Activated naive CD8-positive, alpha-beta T cell treated with anti-CD3 and anti-CD28 coated beads, Interleukin-2, amount 10 ng/mL, durations not matched to agents 7 days and 5 days (primary cell): ENCODE measurements at regions not wholly inside any gene's neighbourhood (a gene's known extent, or its start where the extent isn't known, plus 50 kb on each side); places are given as distances from the start of the nearest gene placed in this dataset.

Experiments
- ATAC-seq: fragments of 150-1000 bp; cut with Tn5 transposase; one replicate; pipeline ENCODE4 v1.10.0; 2021; ENCODE audit warnings: low read depth, moderate library complexity
- POLR2A ChIA-PET: fragments of 350-600 bp; sonication (Branson Sonifier 250); formaldehyde crosslinking; loops from one replicate; lab custom pipeline; 2021; ENCODE audit warnings: antibody characterized with exemption; lab: Charles Lee
- DNase-seq: peaks from one replicate; pipeline ENCODE4 v3.0.0; 2021
- H3K27ac Mint-ChIP-seq: one replicate; pipeline ENCODE4 v1.8.0; 2022; ENCODE audit warnings: mild to moderate bottlenecking, mixed read lengths
- H3K27me3 Mint-ChIP-seq: one replicate; pipeline ENCODE4 v1.8.0; 2022; ENCODE audit warnings: mild to moderate bottlenecking, moderate library complexity, mixed read lengths
- H3K36me3 Mint-ChIP-seq: one replicate; pipeline ENCODE4 v1.8.0; 2021; ENCODE audit warnings: mild to moderate bottlenecking, mixed read lengths
- H3K4me1 Mint-ChIP-seq: one replicate; pipeline ENCODE4 v1.8.0; 2021; ENCODE audit warnings: mixed read lengths
- H3K4me3 Mint-ChIP-seq: one replicate; pipeline ENCODE4 v1.8.0; 2022; ENCODE audit warnings: mild to moderate bottlenecking, moderate library complexity, mixed read lengths
- H3K9me3 Mint-ChIP-seq: one replicate; pipeline ENCODE4 v1.8.0; 2021; ENCODE audit warnings: mixed read lengths

- H3K4me1 Mint-ChIP-seq: no peaks in the 10 kb centered on the region
- DNase-seq: no peak
- POLR2A ChIA-PET: no interaction called here
These were observed 56.6 kb upstream of the ATXN7L3B start for GRCh38 chr12:74481078-74481477.

GRCh38 chr12:74482115-74482514 is 55.5 kb upstream of the ATXN7L3B start:
- no peaks in the 10 kb centered on the region for H3K36me3 Mint-ChIP-seq
- H3K4me3 Mint-ChIP-seq: no peak overlapping the region
- POLR2A ChIA-PET: no interaction called here
- ATAC-seq (no peak), DNase-seq (no peak)
- no peaks in the 10 kb centered on the region for H3K9me3 Mint-ChIP-seq
- H3K27ac Mint-ChIP-seq: no peak overlapping the region
- H3K27me3 Mint-ChIP-seq: peaks cover 5% of the 10 kb centered on the region
- H3K4me1 Mint-ChIP-seq: no peaks in the 10 kb centered on the region

More at GRCh38 chr12:74481078-74481477, 56.6 kb upstream of the ATXN7L3B start:
- Mint-ChIP-seq H3K36me3 (no peaks in the 10 kb centered on the region), H3K27me3 (peaks cover 5% of the 10 kb centered on the region), H3K9me3 (no peaks in the 10 kb centered on the region), H3K4me3 (no peak overlapping the region), H3K27ac (no peak overlapping the region)
- ATAC-seq: no peak

GRCh38 chr12:74483057-74483456 is 54.6 kb upstream of the ATXN7L3B start:
- Mint-ChIP-seq H3K4me3 (no peak overlapping the region), H3K27me3 (peaks cover 5% of the 10 kb centered on the region), H3K9me3 (no peaks in the 10 kb centered on the region), H3K27ac (no peak overlapping the region), H3K4me1 (no peaks in the 10 kb centered on the region), H3K36me3 (no peaks in the 10 kb centered on the region)
- no peak for ATAC-seq
- POLR2A ChIA-PET: no interaction called here
- no peak for DNase-seq
